Activated T-helper 9 cell treated with anti-CD3 and anti-CD28 coated beads, Interleukin-2, amount 50 U/mL, for 16 hours (primary cell): ENCODE measurements at regions not wholly inside any gene's neighbourhood (a gene's known extent, or its start where the extent isn't known, plus 50 kb on each side); places are given as distances from the start of the nearest gene placed in this dataset.
"Not testable (repeated sequence)": the region's sequence is repeated elsewhere in the genome, so short reads cannot be mapped to it uniquely, and the experiment has no call there.

Experiments
- DNase-seq: peaks from one replicate; pipeline ENCODE4 v3.0.0-alpha.2; 2020; ENCODE audit warnings: low read depth

DNA sequence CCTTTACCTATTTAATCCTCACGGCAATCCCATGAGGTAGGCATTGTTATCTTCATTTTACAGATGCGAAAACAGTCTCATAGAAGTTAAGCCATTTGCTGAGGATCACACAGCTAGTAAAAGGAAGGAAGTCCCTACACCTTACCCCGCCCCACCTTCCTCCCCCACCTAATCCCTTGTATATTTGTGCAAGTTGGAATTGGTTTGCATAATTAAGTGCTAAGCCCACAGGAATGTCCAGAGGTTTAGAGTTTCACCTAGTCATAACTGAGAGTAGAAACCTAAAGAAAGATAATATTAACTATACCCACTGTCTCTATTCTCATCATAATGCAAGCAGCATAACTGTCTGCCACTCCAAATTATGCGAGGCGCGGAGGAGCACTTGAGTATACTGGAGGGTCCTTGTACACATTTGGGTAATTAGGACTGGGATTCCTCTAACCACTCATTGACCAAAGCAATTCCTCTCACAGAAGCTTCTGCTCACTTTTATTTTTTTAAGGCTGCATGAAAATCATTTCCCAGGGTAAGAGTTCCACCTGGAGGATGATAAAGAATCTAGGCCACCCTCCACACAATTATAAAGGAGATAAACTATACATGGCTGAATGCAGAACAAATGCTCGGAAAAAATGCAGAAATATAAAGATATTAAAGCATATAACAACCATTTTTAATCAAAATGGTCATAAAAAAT lies 199.9 kb downstream of the FAM181B start:
- DNase-seq: no peak

DNA sequence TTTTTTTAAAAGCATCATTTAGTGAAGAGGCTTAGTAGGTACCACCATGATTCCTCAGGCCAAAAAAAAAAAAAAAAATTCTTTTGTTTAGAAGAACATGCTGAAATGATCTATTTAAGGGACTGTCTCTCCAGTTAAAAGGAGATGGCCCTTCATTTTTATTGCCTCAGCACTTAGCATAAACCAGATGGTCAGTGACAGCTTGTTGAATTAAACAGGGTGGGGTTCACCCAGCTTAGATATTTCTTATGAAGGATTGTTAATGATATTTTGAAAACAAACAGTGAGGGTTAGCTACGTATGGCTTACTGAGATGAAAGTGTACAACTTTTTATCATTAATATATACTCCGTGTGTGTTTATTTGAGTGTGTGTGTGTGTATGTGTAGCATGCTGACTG lies 203.7 kb downstream of the FAM181B start:
- no peak for DNase-seq

DNA sequence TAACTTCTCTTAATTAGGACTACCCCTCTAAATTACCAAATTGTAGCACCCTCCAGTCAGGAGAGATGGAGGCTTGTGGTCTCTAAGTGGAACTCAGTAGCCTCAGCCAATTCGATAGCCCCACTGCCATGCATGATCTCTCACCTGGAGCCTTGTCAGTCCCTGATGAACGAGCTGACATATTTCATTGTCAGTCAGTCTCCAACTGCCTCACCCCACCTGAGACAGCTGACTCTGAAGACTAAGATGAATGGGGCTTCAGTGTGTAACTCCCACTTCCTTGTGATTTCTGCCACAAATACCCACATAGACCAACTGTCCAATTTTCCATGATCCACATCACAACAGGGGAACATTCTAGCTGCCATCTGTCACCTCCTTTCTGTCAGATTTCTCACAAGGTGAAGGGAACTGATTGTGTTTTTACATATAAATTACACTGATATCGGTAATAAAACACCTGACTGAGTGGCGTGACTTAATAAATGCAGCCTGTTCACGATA lies 206.5 kb downstream of the FAM181B start:
- no peak for DNase-seq

DNA sequence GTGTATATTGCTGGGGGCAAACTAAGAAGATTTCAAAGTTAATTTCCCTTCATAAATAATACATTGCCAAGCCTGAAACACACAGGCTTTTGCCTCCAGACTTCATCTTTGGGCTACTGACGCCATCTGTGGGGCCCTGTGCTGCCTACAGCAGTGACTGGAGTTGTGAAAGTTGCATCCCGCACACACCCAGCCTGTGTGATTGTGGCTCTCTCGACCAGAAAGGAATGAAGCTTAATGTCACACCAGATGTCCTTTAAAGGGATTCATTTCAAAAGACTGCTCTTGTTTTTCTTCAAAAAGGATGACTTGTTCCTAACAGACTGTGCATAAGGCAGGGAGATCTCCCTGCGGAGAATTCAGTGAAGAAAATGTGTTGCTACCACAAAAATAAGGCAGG lies 210.5 kb downstream of the FAM181B start:
- DNase-seq: no peak

DNA sequence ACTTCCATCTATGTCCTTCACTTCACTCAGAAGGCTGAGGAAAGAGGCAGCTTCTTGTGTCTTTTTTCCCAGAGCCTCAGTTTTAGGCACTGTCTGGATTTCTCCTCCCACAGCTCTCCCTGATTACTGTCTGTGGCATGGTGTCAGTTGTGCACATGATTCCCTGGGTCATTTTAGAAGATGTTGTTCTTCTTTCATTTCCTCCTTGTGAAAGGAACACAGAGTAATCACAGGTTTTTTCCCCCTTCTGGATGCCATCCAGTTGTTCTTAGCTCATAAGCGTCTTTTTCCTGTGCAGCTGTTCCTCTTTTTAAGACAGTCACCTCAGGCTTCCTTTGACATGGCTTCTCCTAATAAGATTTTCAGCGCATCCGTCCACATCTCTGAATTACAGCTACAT lies 212.2 kb downstream of the FAM181B start:
- no peak for DNase-seq

DNA sequence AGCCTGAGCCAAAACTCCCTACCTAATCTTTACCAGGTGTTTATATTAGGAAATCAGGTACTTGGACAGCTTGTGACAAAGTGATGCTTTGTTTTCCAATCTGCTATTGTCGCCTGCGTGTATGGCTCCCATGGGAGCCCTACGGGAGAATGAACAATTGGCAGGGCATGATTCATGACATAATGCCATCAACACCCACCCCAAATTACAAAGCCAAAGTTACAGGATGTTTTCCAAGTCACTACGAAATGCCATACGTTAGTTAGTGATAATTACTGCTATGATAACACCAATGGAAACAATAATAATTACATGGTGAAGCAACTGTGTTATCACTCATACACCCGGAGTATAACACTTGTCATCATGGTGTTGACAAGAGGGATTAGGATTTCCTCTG lies 226.4 kb downstream of the FAM181B start:
- DNase-seq: no peak

DNA sequence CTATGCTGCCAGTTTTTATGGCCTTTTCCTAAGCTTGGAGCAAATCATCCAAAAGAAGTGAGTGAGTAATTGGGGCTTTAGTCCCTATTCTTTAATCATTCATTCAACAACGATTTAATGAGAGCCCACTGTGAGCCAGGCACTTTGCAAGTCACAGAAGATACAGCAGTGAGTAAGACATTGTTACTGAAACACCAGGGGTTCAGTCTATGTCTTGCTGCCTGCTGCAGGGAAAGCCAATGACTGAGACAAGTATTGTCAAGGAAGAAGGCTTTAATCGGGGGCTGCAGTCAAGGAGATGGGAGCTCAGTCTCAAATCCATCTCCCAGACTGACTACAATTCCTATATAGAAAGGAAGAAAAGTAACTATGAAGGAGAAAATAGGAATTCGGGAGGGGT lies 228.3 kb downstream of the FAM181B start:
- no peak for DNase-seq

DNA sequence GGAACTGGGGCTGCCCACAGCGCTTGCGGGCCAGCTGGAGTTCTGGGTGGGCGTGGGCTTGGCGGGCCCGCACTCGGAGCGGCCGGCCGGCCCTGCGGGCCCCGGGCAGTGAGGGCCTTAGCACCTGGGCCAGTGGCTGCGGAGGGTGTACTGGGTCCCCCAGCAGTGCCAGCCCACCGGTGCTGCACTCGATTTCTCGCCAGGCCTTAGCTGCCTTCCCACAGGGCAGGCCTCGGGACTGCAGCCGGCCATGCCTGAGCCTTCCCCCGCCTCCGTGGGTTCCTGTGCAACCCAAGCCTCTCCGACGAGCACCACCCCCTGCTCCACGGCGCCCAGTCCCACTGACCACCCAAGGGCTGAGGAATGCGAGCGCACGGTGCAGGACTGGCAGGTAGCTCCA lies 232.5 kb downstream of the FAM181B start:
- DNase-seq: not testable (repeated sequence)

DNA sequence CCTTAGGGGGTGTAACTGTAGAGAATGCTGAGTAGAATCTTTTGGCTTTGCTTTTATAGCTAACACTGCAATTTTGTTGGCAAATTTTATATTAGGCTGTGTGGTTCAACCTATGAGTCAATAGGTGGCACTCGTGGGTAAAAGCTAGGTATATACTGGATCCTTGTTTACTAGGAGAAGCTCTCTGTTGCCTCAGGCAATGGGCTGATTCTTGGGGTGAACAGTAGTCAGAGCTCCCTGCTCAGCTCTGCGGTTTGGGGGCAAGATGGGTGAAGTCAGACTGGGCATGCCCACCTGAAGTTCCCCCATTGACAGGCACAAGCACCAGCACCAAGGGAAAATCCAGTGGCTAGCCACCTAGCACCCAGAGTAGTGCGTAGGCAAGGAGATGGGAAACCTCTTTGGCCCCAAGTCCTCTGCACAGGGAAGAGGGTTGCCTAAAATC lies 238.7 kb downstream of the FAM181B start:
- DNase-seq: no peak

DNA sequence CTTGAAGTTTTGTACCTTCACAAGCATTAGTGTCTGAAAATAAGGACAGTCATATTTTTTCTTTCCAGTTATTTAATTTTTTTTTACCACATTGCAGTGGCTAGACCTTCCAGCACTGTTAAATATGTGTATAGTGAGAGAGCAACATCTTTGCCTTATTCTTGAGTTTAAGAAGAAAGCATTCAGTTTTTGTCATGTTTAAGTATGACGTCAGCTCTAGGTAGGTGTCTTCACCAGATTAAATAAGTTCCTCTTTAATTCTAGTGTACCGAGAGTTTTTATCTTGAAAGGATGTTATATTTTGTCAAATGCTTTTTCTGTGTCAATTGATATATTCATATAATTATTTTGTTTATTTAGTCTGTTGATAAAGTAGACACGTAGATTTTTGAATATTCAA lies 258.8 kb downstream of the FAM181B start:
- DNase-seq: no peak

DNA sequence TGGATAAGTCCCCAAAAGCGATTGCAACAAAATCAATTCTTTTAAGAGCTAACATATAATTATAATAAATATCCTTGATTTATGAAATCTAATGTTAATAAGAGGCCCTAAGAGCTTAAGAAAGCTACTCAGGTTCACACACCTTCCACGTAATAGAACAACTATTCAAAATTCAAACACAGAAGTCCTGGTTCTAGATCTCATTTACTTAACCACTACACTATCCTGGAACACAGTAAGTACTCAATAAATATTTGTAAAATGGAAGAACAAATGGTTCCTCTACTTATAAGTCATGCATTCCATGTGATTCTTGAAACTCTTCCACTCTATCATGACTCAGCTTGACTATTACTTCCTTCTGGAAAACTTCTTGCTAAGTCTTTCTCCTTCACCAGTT lies 268.2 kb downstream of the FAM181B start:
- DNase-seq: no peak

DNA sequence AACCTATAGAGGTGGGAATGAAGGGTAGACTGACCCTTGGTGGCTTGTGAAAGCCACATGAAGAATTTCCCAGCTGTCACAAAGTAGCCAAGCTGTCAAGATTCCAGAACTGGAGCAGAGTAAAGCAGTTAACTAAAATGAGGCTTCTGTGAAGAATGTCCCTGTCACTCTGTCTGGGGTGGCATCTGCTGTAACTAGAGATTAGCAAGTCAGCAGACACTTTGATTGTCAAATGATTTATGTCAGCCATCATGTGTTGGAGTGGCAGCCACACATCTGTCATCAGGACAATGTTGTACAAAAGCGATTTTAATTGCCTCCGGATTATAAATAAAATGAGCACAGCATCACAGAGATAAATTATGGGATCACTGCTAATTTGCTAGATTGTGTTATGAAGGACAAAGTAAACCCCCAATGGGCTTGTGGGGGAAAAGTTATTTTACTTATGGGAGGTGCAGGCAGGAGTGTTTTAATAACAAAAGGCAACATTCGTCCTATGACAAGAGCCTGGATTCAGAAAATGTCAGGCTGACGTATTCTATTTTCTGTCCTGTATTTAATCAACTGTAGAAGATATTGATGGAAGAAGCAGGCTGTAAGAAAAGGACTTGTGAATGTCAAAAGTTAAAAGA lies 270.9 kb downstream of the FAM181B start:
- DNase-seq: no peak

DNA sequence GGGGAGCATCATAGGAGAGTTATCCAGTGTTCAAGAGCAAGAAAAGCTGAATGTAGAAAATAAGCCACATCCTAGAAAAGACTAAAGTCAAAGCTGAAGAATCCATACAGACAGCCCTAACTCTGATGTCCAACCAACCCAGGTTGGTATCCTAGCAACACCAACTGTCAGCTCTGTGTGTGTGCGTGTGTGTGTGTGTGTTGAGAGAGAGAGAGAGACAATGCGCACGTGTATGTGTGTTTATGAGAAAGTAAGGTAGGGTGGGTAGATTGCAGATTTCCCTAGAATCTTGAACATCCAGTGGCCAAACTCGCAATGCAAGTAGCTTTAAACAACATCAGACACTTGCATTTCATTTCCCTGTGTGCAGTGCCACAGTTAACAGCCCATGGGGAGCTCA lies 274.9 kb downstream of the FAM181B start:
- no peak for DNase-seq

DNA sequence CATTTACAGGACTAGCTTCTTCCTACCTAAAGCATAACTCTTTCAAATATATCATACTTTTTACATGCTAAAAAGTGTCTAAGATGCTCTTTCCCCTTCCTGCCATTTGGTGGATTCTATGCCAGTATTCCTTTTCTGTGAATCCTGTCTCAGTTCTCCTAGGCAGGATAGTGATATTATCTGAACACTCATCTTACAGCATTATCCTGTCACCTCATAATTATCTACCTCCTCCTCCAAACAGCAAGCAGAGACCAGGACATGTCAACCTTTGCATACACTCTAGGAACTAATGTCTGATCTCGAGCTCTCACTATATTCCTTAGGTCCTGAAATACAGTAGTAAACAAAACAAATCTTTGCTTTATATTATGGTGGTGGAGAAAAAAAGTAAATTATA lies 275.5 kb downstream of the FAM181B start:
- DNase-seq: no peak

DNA sequence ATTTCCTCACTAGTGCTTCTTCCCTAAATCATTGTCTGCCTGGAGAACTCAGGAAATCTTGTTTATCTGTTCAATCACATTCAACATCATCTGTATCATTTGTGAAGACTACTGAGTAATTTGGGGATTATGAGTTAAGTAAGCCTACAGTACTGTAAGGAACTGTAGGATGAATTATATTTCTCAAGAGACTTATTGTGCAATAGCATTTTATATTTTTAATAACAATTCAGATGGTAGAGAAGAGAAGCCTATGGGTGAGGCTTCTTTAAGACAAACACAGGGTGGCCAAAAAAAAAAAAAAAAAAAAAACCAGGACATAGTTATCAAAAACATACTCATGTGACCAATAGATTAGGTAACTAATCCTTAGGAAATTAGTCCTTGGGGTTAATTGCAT lies 282.7 kb downstream of the FAM181B start:
- no peak for DNase-seq

DNA sequence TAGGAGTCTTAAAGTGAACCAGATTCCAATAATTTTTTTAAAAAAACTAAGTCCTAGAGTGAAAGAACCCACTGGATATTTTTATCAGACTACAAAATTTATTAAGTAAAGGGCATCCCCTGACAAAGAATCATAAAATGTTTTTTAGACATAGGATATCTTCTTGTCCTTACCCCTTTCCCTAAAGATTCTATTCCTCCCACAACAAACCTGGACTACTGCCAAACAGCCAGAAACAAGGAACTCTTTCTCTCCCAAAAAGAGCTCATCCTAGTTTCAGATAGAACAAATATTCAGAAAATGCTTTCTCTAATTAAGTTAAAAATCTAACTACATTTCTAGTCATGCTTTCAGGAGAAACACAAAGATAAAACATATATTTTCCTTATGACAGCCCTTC lies 327.1 kb downstream of the FAM181B start:
- no peak for DNase-seq

DNA sequence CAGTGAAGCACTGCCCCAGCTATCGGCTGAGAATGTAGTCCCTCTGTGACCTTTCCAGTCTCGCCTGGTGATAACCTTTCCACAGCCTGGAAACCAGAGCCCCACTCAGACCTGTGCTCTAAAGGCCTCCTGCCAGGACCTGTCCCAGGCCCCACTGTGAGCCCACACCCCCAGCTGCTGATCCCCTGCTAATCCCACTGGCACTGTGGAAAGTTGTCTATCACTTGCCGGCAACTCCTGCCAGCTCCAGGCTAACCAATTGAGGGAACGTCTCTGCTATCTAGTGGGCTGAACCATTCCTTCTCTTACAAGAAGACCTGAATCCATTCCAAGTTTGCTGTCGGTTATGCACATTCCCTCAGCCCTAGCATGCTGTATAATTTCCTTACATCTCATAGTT lies 328.2 kb downstream of the FAM181B start:
- DNase-seq: no peak

DNA sequence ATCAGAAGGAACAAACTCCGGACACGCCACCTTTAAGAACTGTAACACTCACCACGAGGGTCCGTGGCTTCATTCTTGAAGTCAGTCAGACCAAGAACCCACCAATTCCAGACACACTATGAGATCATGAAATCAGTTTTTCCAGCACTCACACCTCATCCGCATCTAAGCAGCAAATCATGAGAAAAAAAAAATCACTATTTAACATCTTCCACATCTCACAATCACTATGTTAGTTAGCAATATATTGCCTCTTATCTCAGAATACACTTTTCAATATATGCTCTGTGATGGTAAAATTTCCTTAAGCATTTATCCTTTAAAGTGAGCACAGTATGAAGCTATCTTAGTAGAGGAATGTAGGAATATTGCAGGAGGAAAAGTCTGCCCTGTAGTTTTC lies 328.7 kb downstream of the FAM181B start:
- DNase-seq: no peak

DNA sequence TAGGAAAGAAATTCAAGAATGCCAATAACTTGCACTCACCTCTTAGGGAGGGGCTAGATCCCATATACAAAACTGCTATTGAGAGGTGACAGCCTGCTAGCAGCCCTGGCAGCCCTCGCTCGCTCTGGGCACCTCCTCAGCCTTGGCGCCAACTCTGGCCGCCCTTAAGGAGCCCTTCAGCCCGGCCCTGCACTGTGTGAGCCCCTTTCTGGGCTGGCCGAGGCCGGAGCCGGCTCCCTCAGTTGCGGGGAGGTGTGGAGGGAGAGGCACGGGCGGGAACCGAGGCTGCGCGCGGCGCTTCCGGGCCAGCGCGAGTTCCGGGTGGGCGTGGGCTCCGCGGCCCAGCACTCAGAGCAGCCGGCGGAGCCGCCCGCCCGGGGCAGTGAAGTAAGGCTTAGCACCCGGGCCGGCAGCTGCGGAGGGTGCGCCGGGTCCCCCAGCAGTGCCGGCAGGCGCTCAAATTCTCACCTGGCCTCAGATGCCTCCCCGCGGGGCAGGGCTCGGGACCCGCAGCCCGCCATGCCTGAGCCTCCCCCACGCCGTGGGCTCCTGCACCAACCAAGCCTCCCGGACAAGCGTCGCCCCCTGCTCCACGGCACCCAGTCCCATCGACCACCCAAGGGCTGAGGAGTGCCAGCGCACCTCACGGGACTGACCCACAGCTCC lies 329.9 kb downstream of the FAM181B start:
- no peak for DNase-seq

DNA sequence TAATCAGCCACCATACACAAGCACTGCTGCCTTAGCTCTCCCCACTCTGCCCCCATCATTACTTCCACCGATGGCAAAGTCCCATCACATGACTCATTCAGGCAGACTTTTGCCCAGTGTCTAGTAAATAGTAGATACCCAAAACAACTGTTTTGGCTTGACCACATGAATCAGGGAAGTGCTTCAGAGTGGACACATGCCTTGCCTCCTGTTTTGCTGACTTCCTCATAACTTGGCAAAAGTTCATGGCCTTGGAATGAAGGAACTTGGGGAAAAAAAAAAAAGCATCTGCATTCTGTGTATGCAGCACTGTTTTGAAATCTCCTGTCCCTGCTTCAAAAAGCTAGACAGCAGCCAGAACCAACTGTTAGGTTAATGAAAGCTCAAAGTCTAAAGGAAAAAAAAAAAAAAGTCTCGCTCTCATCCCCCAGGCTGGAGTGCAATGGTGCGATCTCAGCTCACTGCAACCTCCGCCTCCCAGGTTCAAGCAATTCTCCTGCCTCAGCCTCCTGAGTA lies 335.3 kb downstream of the FAM181B start:
- no peak for DNase-seq

DNA sequence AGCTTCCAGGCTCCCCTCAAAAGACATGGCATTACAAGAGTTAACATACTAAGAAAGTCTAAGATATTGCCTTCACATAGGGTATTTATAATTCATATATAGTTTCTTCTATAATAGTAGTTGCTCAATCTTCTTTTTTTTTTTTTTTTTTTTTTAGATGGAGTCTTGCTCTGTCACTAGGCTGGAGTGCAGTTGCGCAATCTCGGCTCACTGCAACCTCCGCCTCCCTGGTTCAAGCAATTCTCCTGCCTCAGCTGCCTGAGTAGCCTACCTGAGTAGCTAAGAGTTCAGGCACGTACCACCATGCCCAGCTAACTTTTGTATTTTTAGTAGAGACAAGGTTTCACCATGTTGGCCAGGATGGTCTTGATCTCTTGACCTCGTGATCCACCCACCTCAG lies 337.0 kb downstream of the FAM181B start:
- DNase-seq: not testable (repeated sequence)

DNA sequence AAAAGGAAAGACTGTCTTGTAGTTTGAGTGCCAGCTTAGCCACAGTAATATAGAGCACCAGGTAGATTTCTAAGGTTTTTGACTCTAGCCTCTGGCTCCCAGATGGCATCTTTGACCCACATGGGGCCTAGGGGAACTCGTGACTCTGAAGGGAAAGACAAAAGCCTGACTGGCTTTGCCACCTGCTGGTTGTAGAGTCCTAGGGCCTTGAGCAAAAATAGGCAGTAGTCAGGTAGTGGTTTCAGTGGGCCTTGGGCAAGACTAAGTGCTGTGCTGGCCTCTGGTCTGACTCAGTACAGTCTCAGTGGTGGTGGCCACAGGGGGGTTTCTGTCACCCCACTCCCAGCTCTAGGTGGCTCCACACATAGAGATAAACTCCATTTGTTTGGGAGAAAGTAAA lies 349.4 kb downstream of the FAM181B start:
- DNase-seq: no peak
